Adrenal gland (tissue), 5 donors: ENCODE measurements at regions not wholly inside any gene's neighbourhood (a gene's known extent, or its start where the extent isn't known, plus 50 kb on each side); places are given as distances from the start of the nearest gene placed in this dataset.

Experiments
- CTCF ChIP-seq, 6 experiments: fragments of 450-650 bp in 4 of 6; fragments of 200-600 bp in 2 of 6; sonication (generic) in 1 of 6; IDR thresholded peaks; 1 replicate in 5 of 6; 2 replicates in 1 of 6; pipeline versions ENCODE4 v1.5.1 to v1.8.0; 2016 to 2021; ENCODE audit warnings: antibody characterized with exemption in 6 of 6, mild to moderate bottlenecking in 2 of 6, moderate library complexity in 1 of 6
- POLR2A ChIP-seq, 2 donors: fragments of 450-650 bp; IDR thresholded peaks; one replicate each; pipeline ENCODE4 v1.6.1; 2017; ENCODE audit warnings: antibody characterized with exemption in 2 of 2, mild to moderate bottlenecking in 2 of 2, moderate library complexity in 1 of 2
- donor health status: DM: no; HTN: no; CAD: no.

GRCh38 chr2:239651859-239652258 is 251.0 kb upstream of the HDAC4 start:
- TF ChIP-seq CTCF (IDR thresholded peaks at IDR 0.05) (no peak), POLR2A (IDR thresholded peaks at IDR 0.05) (no peak)
